ENCODE measurements at regions not wholly inside any gene's neighbourhood (a gene's known extent, or its start where the extent isn't known, plus 50 kb on each side); places are given as distances from the start of the nearest gene placed in this dataset.
"Not testable (repeated sequence)": the region's sequence is repeated elsewhere in the genome, so short reads cannot be mapped to it uniquely, and the experiment has no call there.

DNA sequence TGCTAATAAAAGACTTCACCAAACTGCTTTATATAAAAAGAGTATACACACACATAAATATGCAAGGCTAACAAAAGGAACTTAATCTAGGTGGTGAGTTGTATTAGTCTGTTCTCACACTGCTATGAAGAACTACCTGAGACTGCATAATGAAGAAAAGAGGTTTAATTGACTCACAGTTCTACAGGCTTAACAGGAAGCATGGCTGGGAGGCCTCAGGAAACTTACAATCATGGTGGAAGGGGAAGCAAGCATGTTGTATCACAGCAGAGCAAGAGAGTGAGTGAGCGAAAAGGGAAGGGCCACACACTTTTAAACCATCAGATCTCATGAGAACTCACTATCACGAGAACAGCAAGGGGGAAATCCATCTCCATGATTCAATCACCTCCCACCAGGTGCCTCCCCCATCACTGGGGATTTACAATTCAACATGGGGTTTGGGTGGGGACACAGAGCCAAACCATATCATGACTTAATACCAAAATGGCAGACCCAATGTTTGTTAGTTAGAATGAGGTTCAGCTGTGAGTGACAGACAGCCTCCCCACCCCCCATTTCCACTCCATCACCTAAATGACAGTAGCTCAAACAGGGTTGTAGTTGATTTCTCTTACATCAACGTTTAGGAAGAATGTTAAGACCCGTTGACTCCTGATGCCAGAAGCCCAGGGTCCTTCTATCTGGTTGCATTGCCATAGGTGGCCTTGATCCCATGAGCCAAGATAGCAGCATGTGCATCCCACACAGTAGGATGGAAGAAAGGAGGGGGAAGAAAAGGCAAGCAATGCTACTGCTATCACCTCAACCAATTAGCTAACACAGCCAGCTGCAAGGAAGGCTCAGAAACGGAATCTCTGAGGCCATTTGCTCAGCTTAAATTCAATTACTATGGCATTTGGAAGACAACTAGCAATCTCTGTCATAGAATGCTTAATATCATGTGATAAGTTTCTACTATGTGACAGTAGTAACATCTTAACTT lies 77.0 kb downstream of the CCDC71L start:
- DNase-seq (ENCODE audit: low read depth): no peak

- DNase-seq (ENCODE audit: low read depth): no peak
Measured at GRCh38 chr7:106583100-106583499, 77.9 kb downstream of the CCDC71L start.

DNA sequence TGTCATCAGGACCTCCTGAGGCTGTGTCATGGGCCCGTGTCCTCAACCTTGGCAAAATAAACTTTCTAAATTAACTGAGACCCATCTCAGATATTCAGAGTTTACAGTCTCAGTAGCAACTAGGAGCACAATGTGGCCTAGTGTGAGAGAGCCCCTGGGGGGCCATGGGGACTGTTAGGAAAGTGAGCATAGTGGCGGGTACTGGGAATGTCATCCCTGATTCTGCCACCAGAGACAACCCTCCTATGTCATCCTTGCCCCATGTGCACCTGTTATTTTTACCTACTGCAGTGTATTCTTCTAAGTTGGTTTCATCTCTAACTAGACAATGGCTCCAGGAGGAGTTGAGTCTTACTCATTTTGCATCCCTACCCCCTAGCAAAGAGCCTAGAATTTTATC lies 78.6 kb downstream of the CCDC71L start:
- DNase-seq (ENCODE audit: low read depth): no peak

- not testable (repeated sequence) for DNase-seq (ENCODE audit: low read depth)
Measured at GRCh38 chr7:106579086-106579485, 81.9 kb downstream of the CCDC71L start.

DNA sequence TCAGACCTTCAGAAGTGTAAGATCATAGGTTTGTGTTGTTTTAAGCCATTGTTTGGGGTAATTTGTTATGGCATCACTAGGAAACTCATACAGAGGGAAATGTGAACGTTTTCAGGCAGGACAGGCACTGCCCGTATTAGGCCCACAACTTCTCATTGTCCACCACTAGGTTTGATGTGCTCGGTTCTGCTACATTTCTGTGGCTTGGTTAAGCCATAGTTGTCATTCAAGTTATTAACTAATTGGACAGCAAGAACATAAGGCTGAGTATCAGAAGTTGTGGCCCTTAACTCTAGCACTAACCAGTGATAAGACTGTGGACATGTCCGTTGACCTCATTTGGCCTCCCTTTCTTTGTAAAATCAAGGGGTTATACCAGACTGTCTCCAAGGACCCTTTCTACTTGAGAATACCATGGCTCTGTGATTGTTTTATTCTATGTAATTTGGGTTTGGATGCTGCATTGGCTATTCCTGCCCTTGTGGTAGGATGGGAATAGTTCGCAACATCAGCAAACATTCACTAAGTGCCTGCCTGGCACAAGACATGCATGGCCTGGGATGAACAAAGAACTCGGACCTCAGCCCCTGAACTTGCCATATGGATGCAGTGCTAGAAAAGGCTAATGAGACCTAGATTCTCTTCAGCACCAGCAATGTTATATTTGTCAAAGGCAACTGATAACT lies 85.7 kb downstream of the CCDC71L start:
- DNase-seq (ENCODE audit: low read depth): no peak

GRCh38 chr7:106573738-106574137 lies 87.2 kb downstream of the CCDC71L start:
- DNase-seq (ENCODE audit: low read depth): no peak

DNA sequence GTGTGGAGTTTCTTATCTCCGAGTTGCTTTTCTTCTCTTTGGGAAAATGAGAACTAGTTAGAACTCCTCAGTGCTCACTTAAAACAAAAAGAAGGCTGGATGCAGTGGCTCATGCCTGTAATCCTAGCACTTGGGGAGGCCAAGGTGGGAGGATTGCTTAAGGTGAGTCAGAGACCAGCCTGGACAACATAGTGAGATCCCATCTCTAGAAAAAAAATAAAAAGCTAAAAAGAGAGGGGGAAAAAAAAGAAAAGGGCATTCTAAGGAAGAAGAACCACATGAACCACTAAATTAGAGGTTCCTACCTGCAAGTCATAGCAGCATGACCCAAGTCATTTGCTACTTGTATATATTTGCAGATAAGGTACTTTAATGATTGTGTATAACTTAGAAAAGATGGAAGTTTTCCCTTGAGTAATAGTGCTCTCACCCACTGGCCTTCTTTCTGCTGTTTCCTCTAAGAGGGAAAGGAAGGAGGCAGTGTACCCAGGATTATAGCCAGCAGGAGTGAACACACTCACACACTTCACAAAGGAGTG lies 87.8 kb downstream of the CCDC71L start:
- DNase-seq (ENCODE audit: low read depth): no peak

DNA sequence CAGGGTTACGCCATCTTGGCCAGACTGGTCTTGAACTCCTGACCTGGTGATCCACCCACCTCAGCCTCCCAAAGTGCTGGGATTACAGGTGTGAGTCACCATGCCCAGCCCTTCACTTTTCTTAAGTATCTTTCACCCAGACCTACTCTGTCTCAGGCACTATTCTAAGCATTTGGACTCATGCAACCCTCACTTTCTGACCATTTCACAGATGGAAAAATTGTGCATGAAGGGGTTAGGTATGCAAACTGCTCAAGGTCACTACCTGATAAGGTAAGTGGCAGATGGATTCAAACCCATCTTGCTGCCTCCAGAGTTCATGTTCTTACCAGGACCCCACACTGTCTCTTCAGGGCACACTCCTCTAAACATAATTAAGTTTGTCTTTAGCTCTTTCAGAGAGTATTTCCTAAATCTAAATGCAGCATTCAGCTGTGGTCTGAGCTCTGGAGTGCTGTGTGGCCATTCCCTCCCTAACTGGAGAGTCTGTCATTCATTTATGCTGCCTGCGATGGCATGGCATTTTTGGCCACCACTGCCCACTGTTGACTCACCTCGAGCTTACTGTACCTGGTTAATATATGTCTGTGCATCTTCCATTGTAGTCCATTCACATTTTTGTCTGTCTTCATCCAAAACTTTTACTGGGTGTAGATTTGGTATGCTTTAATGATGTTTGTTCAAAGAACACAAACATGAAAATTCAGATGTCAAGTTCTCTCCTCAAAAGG lies 88.4 kb downstream of the CCDC71L start:
- DNase-seq (ENCODE audit: low read depth): no peak

- DNase-seq (ENCODE audit: low read depth): no peak
Measured at GRCh38 chr7:106571563-106571962, 89.4 kb downstream of the CCDC71L start.

- no peak for DNase-seq (ENCODE audit: low read depth)
Measured at GRCh38 chr7:106570948-106571418, 90.0 kb downstream of the CCDC71L start.

GRCh38 chr7:106570146-106570545 lies 90.8 kb downstream of the CCDC71L start:
- DNase-seq (ENCODE audit: low read depth): no peak

- DNase-seq (ENCODE audit: low read depth): no peak
Measured at GRCh38 chr7:106569500-106569929, 91.4 kb downstream of the CCDC71L start.

DNA sequence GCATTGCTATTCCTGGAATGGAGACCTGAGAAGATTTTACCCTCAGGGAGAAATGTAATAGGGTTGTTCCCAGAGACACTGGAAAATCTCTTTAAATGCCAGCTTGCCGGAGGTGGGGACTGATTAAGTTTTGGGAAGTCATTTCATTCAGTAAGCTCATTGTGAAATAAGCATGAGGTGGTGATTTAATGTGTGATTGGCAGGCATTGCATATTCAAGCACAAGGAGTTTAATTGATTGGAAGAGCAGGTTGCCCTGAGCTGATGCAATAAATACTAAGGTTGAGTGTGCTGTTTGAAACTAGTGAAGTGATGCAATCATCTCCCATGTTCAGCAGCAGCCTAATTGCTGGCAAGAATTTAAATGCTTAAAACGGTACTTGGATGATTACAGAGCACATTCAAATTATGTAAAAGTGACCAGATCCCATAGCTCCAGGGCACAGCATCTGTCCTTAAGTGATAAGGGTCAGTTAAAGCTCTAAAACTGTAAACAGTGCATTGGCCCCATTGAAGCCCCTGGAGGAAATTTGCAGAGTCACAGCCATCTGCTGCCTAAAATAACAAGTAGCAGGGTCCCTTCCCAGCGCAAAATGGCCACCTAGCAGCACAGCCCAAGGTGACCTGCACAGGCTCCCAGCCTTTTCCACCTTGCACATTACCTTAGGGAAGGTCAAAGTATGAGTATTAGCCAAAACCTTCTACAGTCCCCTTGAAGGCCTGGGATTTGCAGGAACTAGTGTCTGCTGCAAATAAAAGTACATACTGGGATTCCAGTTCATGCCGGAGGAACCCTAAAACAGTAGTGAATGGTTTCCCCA lies 92.1 kb downstream of the CCDC71L start:
- no peak for DNase-seq (ENCODE audit: low read depth)

GRCh38 chr7:106568002-106568679 lies 92.8 kb downstream of the CCDC71L start:
- DNase-seq (ENCODE audit: low read depth): no peak

DNA sequence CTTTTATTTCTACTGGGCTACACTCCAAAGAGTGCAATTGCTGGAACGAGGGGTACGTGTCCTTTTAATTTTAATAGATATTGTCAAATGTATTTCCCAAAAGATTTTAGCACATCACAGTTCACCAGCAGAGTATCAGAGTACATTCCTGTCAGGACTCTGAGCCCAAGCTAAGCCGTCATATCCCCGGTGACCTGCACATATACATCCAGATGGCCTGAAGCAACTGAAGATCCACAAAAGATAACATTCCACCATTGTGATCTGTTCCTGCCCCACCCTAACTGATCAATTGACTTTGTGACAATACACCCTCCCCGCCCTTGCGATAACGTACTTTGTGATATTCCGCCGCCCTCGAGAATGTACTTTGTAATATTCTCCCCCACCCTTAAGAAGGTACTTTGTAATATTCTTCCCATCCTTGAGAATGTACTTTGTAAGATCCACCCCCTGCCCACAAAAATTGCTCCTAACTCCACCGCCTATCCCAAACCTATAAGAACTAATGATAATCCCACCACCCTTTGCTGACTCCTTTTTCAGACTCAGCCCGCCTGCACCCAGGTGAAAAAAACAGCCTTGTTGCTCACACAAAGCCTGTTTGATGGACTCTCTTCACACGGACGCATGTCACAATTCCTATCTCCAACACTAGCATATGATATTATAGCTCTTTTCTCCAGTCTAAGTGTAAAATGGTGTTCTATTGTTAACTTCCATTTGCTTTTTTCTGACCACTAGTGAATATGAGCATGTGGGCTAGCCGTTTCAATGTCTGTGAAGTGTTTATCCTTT lies 93.6 kb downstream of the CCDC71L start:
- DNase-seq (ENCODE audit: low read depth): not testable (repeated sequence)

- no peak for DNase-seq (ENCODE audit: low read depth)
Measured at GRCh38 chr7:106566672-106567071, 94.3 kb downstream of the CCDC71L start.

GRCh38 chr7:106566196-106566595 lies 94.8 kb downstream of the CCDC71L start:
- DNase-seq (ENCODE audit: low read depth): no peak

DNA sequence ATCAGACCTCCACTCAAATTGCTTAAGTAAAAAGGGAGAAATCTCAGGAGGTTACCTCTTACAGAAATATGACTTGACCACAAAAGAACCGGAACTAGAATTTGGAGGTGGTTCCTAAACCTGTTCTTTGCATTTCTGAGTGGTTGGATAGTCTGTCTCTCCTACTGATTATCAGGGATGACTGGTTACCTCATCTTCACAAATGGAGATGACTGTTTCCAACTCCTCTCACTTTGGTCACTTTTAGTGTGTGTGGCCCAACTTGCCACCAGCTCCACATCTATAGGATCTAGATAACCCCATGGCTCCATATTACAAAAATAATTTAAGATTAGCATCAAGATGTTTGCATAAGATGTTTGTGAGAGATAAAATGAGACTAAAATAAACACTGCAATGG lies 95.5 kb downstream of the CCDC71L start:
- DNase-seq (ENCODE audit: low read depth): no peak

DNA sequence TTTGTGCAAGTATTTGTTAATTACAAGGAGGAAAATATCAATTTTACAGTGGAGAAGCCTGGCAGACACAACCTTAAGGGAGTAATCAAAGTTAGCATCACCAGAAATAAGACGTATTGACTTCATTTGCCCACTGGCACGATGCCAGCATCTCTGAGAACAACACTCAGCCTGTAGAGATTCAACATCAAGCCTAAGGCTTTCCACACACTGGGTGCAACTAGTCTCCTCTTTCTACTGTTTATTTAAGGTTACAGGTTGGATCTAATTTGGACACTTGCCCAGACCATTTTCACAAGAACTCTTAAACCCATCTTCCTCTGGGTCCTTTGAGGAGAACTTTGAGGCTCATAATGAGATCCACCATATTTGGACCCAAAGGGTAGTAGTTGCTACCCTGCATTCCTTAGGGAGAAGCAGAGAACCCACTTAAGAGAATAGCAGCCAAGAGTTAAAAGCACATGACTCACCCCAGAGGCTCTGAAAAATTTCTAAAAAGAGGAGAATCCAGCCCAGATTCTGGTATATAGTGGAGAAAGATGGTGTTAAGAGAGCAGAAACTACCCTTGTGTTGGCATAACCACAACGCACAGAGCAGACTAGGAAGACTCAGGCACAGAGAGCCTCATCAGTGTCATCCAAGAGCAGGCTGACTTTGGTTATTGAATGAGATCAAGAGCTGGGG lies 97.3 kb downstream of the CCDC71L start:
- no peak for DNase-seq (ENCODE audit: low read depth)
